Kidney (tissue), 13 donors: ENCODE measurements at regions not wholly inside any gene's neighbourhood (a gene's known extent, or its start where the extent isn't known, plus 50 kb on each side); places are given as distances from the start of the nearest gene placed in this dataset.

Experiments
- DNase-seq, 5 donors: peaks; one replicate each; pipeline ENCODE4 v3.0.0-alpha.2; 2013 to 2020
- FAIRE-seq: peaks from 2 replicates; lab custom pipeline; 2012; peaks lifted over from hg19 to GRCh38; lab: Jason Lieb, UNC
- H3K27ac ChIP-seq, 2 donors: one replicate each; pipeline ENCODE4 v1.7.0; 2013; ENCODE audit warnings: low read depth in 2 of 2, low read length in 2 of 2, inconsistent platforms in 1 of 2
- H3K27me3 ChIP-seq: one replicate; pipeline ENCODE4 v1.7.1; 2013; ENCODE audit warnings: low read length, inconsistent platforms; ENCODE audit not compliant: control insufficient read depth, insufficient read depth
- H3K36me3 ChIP-seq, 3 donors: one replicate each; pipeline versions ENCODE4 v1.7.0 to v1.7.1; 2013; ENCODE audit warnings: low read length in 3 of 3, control low read depth in 1 of 3, inconsistent platforms in 1 of 3; ENCODE audit not compliant: insufficient read depth in 3 of 3, control insufficient read depth in 2 of 3
- H3K4me1 ChIP-seq, 3 donors: one replicate each; pipeline versions ENCODE4 v1.7.0 to v1.7.1; 2013; ENCODE audit warnings: low read length in 3 of 3, inconsistent platforms in 1 of 3, low read depth in 1 of 3; ENCODE audit not compliant: control insufficient read depth in 2 of 3, insufficient read depth in 2 of 3
- H3K4me3 ChIP-seq, 3 donors: one replicate each; pipeline versions ENCODE4 v1.7.0 to v1.8.1; 2013; ENCODE audit warnings: low read length in 3 of 3, control low read depth in 1 of 3, inconsistent platforms in 1 of 3
- H3K9ac ChIP-seq, 3 donors: one replicate each; pipeline versions ENCODE4 v1.7.0 to v1.7.1; 2013; ENCODE audit warnings: low read length in 3 of 3, control low read depth in 1 of 3, inconsistent platforms in 1 of 3
- H3K9me3 ChIP-seq, 3 donors: one replicate each; pipeline versions ENCODE4 v1.7.0 to v1.7.1; 2013; ENCODE audit warnings: low read length in 3 of 3, control low read depth in 1 of 3, inconsistent platforms in 1 of 3; ENCODE audit not compliant: control insufficient read depth in 2 of 3, insufficient read depth in 1 of 3
- CTCF ChIP-seq: IDR thresholded peaks from 3 replicates; pipeline ENCODE4 v1.5.1; 2012; ENCODE audit warnings: mild to moderate bottlenecking, moderate library complexity, borderline replicate concordance; ENCODE audit not compliant: insufficient read depth; ENCODE audit errors: extremely low read depth
- intact Hi-C: fragments of 100-400 bp; cut with DNase I; formaldehyde crosslinking; loops from one replicate; pipeline ENCODE4 v1.11.1; 2022
- donor health status: control.
- donor health status: control.
- donor health status: control.
- donor health status: control.
- donor health status: control.
- donor health status: DM: yes; HTN: yes; CAD: no.
- donor health status: Normal renal cell carcinoma (clear cell type).

GRCh38 chr13:67505376-67505775, 275.2 kb upstream of the PCDH9 start:
- FAIRE-seq: no peak
- intact Hi-C loops: no loop called here
- DNase-seq: no peak

GRCh38 chr13:67498948-67499347, 268.8 kb upstream of the PCDH9 start:
- Histone ChIP-seq H3K36me3 (no peaks in the 10 kb centered on the region), H3K9me3 (peaks cover 0 to 3% (median 0%) of the 10 kb centered on the region in 3 donors), H3K27me3 (no peaks in the 10 kb centered on the region), H3K9ac (no peak overlapping the region), H3K27ac (no peak overlapping the region), H3K4me1 (no peaks in the 10 kb centered on the region), H3K4me3 (no peak overlapping the region)
- DNase-seq (no peak), FAIRE-seq (no peak)
- intact Hi-C loops: no loop called here
- no peak for TF ChIP-seq CTCF

More at GRCh38 chr13:67505376-67505775, 275.2 kb upstream of the PCDH9 start:
- Histone ChIP-seq H3K36me3 (no peaks in the 10 kb centered on the region), H3K27ac (no peak overlapping the region), H3K9ac (no peak overlapping the region), H3K27me3 (no peaks in the 10 kb centered on the region), H3K4me3 (no peak overlapping the region), H3K9me3 (peaks cover 0 to 3% (median 0%) of the 10 kb centered on the region in 3 donors), H3K4me1 (no peaks in the 10 kb centered on the region)
- TF ChIP-seq CTCF: no peak

- Histone ChIP-seq H3K27ac (no peak overlapping the region), H3K9ac (no peak overlapping the region), H3K36me3 (no peaks in the 10 kb centered on the region), H3K4me3 (no peak overlapping the region), H3K4me1 (no peaks in the 10 kb centered on the region), H3K9me3 (no peaks in the 10 kb centered on the region), H3K27me3 (no peaks in the 10 kb centered on the region)
- intact Hi-C loops: no loop called here
- FAIRE-seq (no peak), DNase-seq (no peak)
- no peak for TF ChIP-seq CTCF
Measured at GRCh38 chr13:67493835-67494234, 263.7 kb upstream of the PCDH9 start.

GRCh38 chr13:67489016-67489415, 258.9 kb upstream of the PCDH9 start:
- H3K9ac ChIP-seq: no peak overlapping the region
- no peak overlapping the region for H3K4me3 ChIP-seq
- H3K36me3 ChIP-seq: no peaks in the 10 kb centered on the region
- H3K9me3 ChIP-seq: no peaks in the 10 kb centered on the region
- no peak overlapping the region for H3K27ac ChIP-seq
- intact Hi-C loops: no loop called here
- no peaks in the 10 kb centered on the region for H3K4me1 ChIP-seq
- H3K27me3 ChIP-seq: no peaks in the 10 kb centered on the region
- DNase-seq (no peak), FAIRE-seq (no peak)
- TF ChIP-seq CTCF: no peak
